ENCODE measurements at regions not wholly inside any gene's neighbourhood (a gene's known extent, or its start where the extent isn't known, plus 50 kb on each side); places are given as distances from the start of the nearest gene placed in this dataset.
A peak's percentile ranks its signal among the peaks of the same experiment; 100 is the strongest.

GRCh38 chr3:16740515-16740914, 135.3 kb upstream of the DAZL start (continued):
- TF ChIP-seq, protein P1, sequence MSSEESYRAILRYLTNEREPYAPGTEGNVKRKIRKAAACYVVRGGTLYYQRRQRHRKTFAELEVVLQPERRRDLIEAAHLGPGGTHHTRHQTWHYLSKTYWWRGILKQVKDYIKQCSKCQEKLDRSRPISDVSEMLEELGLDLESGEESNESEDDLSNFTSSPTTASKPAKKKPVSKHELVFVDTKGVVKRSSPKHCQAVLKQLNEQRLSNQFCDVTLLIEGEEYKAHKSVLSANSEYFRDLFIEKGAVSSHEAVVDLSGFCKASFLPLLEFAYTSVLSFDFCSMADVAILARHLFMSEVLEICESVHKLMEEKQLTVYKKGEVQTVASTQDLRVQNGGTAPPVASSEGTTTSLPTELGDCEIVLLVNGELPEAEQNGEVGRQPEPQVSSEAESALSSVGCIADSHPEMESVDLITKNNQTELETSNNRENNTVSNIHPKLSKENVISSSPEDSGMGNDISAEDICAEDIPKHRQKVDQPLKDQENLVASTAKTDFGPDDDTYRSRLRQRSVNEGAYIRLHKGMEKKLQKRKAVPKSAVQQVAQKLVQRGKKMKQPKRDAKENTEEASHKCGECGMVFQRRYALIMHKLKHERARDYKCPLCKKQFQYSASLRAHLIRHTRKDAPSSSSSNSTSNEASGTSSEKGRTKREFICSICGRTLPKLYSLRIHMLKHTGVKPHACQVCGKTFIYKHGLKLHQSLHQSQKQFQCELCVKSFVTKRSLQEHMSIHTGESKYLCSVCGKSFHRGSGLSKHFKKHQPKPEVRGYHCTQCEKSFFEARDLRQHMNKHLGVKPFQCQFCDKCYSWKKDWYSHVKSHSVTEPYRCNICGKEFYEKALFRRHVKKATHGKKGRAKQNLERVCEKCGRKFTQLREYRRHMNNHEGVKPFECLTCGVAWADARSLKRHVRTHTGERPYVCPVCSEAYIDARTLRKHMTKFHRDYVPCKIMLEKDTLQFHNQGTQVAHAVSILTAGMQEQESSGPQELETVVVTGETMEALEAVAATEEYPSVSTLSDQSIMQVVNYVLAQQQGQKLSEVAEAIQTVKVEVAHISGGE (CRISPR knock-in tag; IDR thresholded peaks at IDR 0.05): no peak

- intact Hi-C loops (cut with micrococcal nuclease) (no loop called here), in situ Hi-C loops (cut with MboI) (no loop called here)
- POLR2A ChIA-PET: no interaction called here
- FAIRE-seq (no peak), ATAC-seq (no peak), DNase-seq (ENCODE audit: extremely low read depth in 1 of 4, low spot score in 3 of 4) (no peak)
- Histone ChIP-seq H3K4me3 (no peak overlapping the region), H3K27me3 (ENCODE audit: control insufficient read depth in 2 of 2, insufficient read depth in 2 of 2, low read length in 2 of 2) (no peaks in the 10 kb centered on the region), H3K27ac (ENCODE audit: extremely low read depth, low read depth, low read length) (no peak overlapping the region), H3K9me1 (ENCODE audit: control insufficient read depth, insufficient read depth, low read length) (no peaks in the 10 kb centered on the region), H2AFZ (ENCODE audit: low read depth, low read length) (no peak overlapping the region), H3K9me3 (replicated peaks; ENCODE audit: control insufficient read depth, insufficient read depth, low read depth, low read length) (no peaks in the 10 kb centered on the region), H3K9ac (ENCODE audit: insufficient read depth in 1 of 2, low read depth in 2 of 2, low read length in 2 of 2) (no peak overlapping the region), H4K20me1 (replicated peaks; ENCODE audit: control insufficient read depth, insufficient read depth, low read length) (no peaks in the 10 kb centered on the region), H3K79me2 (ENCODE audit: control insufficient read depth, insufficient read depth, low read length) (no peaks in the 10 kb centered on the region), H3K4me2 (ENCODE audit: insufficient read depth, low read length) (no peak overlapping the region), H3K4me1 (replicated peaks in 1 of 2; ENCODE audit: control insufficient read depth in 2 of 2, insufficient read depth in 2 of 2, low read length in 2 of 2) (no peaks in the 10 kb centered on the region), H3K36me3 (ENCODE audit: control insufficient read depth, insufficient read depth, low read length) (no peaks in the 10 kb centered on the region)
- WGBS (ENCODE audit: insufficient coverage, low coverage, missing lambda C conversion rate): 0% methylated on average over 4 of the region's 4 CpGs
- TF ChIP-seq PURB (CRISPR knock-in tag; IDR thresholded peaks at IDR 0.05; ENCODE audit: low read depth) (no peak), ZNF316 (IDR thresholded peaks at IDR 0.05) (0 out of 2 replicates have a peak, but pooled peaks have one; percentile 22), TCFL5 (CRISPR knock-in tag; conservative IDR thresholded peaks at IDR 0.05) (no peak)
- CTCF ChIA-PET (ENCODE audit: low intra/inter-chr PET ratio): no interaction called here
- no TSS peak for BruUV-seq (replicated peaks)
These were observed 136.0 kb upstream of the DAZL start for GRCh38 chr3:16741103-16741758.

Measured in K562 (cell line).